ENCODE measurements at regions not wholly inside any gene's neighbourhood (a gene's known extent, or its start where the extent isn't known, plus 50 kb on each side); places are given as distances from the start of the nearest gene placed in this dataset.

GRCh38 chr9:115615821-115616665 is 498.1 kb upstream of the TNC start:
- DNase-seq (ENCODE audit: low read depth): peak; percentile 68

- no peak for DNase-seq (ENCODE audit: low read depth)
Observed at GRCh38 chr9:115616666-115617239, 498.8 kb upstream of the TNC start.

DNA sequence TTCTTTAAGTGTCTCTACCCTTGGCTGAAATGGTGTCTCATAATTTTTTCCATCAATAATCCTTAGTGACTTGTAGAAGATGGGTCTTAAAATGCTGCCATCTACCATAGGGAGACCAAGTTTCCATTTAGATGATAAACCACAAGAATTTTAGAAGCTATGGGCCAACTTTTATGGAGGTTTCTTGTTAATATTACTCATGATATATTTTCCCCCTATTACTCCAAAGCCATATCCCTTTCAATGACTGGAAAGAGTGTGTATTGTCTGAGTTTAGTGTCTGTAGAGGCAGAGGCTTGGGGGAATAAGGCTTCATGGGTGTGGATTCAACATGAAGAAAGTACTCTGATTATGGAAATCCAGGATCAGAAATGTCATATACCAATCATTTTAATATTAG is 507.3 kb upstream of the TNC start:
- DNase-seq (ENCODE audit: low read depth): no peak

- DNase-seq (ENCODE audit: low read depth): no peak
Observed at GRCh38 chr9:115625954-115626353, 508.0 kb upstream of the TNC start.

GRCh38 chr9:115627511-115627910 is 509.6 kb upstream of the TNC start:
- no peak for DNase-seq (ENCODE audit: low read depth)

- no peak for DNase-seq (ENCODE audit: low read depth)
Observed at GRCh38 chr9:115628426-115628825, 510.5 kb upstream of the TNC start.

DNA sequence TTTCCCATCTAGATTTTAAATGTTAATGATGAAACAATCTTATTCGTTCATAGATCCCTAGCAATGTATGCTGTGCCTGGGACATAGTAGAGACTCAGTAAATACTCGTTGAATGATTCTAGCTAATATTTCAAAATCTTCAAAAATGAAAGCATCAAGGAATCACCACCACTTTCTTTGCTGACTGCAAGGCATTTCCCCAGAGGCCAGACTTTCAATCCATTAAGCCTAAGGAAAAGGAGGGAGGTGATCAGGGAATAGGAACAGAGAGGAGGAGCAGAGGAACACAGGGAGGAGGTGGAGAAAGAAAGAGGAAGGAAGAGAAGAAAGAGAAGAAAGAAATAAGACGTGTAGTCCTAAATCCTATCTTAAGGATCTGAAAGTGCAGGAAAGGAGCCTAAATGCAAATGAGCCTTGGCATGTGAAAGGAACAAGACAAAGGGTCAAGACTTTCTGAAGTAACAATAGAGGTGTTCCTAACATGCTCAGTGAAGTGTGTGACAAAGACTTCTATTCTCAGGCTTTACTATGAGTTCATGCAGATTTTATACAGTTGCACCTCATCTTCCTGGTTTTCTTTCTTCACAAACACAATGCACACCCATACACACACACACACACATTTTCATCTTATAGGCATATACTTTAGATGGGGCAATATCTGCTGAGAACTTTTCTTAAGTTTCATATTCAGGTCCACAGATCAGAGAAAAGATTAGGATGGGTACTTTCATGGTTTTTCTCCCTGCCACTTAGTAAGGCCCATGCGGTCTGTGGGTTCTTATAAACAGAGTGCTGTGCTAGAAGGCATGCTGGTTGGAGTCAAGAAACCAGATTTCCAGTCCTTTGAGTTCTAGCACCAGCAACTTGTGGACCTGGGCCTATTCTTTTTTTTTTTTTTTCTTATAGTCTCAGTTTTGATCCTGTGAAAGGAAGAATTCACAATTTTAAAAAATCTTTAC is 512.2 kb upstream of the TNC start:
- DNase-seq (ENCODE audit: low read depth): no peak

- no peak for DNase-seq (ENCODE audit: low read depth)
Observed at GRCh38 chr9:115632391-115632790, 514.4 kb upstream of the TNC start.

DNA sequence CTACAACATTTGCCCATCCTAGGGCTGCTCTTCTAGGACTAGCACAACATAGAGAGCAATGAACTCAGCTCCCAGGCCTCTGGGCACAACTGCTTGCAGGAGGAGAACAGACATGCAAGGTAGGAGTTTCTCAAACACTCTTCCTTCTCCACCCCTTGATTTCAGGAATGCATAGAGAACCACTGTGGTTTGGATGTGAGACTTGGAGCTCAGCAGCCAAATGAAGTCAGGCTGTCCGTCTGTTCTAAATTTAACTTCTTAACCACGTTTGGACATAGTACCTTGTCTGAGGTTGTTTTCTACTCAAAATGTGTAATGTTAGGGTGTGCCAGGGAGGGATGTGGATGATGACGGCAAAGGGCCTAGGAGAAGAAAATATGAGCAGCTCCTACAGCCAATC is 515.1 kb upstream of the TNC start:
- DNase-seq (ENCODE audit: low read depth): no peak

DNA sequence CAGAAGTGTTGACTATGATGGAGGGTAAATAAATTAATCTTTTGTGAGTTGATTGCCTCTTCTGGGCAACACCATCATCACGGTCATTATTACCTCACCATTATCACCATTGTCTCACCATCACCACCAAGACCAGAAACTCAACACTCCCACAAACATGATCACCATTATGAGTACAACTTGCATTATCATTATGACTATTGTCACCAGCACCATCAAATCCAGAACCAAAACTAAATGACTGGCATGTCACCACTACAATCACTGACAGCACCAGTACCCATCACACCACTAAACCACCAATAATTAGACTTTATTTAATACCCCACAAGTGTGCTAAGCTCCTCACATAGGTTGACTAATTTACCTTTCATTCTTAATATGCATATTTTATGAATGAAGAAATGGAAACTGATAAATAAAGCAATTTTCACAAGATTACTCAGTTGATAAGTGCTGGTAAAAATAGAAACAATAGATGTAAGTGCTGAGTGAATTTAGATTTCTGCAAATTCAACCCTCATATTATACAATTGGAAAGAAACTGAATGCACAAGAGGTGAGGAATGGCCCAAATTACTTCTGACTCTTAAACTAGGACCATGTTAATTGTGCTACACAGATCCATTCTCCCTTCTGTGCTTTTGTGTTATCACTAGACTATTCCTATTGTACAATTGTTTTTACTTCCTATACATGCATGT is 517.8 kb upstream of the PAPPA start:
- DNase-seq (ENCODE audit: low read depth): no peak

DNA sequence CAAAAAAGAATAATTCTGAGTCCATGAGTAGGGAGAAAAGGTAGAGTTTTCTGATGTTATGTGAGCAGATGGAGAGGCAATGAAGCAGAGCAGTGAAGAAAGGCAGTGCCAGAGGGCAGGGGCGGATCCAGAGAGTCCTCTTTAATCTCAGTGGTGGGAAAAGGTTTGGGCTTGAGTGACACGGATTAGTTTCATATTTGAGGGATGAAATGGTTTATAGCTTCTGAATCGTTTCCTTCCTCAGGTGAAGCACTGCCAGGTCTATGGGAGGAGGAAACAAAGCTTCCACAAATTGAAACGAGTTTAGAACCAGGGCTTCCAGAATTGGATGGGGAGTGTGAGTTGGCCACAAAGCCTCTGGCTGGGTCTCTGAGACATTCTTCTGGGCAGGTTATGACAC is 517.0 kb upstream of the PAPPA start:
- DNase-seq (ENCODE audit: low read depth): no peak

GRCh38 chr9:115637661-115638060 is 515.9 kb upstream of the PAPPA start:
- DNase-seq (ENCODE audit: low read depth): no peak

- no peak for DNase-seq (ENCODE audit: low read depth)
Observed at GRCh38 chr9:115640887-115641286, 512.7 kb upstream of the PAPPA start.

GRCh38 chr9:115642285-115642684 is 511.3 kb upstream of the PAPPA start:
- no peak for DNase-seq (ENCODE audit: low read depth)

GRCh38 chr9:115643948-115644727 is 509.5 kb upstream of the PAPPA start:
- DNase-seq (ENCODE audit: low read depth): no peak

DNA sequence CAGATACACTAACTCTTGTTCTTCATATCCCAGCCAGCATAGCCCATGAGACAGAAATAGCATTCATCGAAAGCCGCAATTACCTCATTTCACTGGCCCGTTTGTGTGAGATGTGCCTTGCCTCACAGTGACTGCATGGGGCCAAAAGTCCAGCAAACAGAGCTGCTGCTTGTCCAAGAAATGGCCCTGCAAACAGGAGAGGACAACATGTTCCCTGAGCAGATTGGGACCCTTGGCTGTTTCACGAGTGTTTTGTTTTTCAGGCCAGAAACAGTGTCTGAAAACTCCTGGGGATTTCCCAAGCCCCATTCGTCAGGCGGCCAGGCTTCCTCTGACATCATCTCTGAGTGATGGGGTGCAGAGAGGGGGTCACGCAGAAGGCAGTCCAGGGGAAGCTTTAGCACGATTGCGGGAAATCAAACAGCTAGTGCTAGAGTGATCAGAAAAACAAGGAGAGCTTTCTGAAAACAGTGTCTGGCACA is 503.6 kb upstream of the PAPPA start:
- no peak for DNase-seq (ENCODE audit: low read depth)

DNA sequence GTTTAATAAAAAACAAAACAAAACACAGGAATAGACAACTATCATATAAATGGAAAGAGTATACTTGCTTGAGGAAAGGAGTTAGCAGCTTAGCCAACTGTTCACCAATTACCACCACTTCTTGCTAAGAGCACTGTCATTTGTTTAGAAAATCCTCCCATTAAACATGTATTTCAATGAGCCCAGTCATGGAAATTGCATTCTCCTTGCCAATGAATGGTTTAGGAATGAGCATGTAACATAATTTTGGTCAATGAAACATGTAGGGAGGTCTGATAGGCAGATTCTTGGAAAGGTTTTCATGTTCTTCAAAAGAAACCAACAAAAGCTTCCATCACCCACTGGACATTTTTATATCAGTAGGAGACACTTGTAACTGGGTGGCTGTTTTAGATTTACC is 502.8 kb upstream of the PAPPA start:
- DNase-seq (ENCODE audit: low read depth): peak; percentile 48

DNA sequence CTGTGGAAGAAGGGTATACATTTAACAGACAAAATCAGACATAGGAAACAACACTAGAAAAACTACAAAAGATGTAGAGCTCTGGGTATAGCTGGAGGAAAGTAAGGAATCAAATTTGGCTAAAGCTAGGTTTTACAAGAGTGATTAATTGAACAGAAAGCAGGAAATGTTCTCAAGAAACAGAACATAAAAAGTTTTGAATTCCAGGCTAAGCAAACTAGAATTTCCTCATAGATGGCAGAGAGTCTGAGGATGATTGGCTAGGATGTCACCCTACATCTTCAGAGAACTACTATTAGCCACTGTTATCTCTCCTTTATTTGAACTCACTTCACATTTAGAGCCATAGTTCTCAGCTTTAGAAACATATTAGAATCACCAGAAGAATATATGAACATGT is 502.1 kb upstream of the PAPPA start:
- no peak for DNase-seq (ENCODE audit: low read depth)

DNA sequence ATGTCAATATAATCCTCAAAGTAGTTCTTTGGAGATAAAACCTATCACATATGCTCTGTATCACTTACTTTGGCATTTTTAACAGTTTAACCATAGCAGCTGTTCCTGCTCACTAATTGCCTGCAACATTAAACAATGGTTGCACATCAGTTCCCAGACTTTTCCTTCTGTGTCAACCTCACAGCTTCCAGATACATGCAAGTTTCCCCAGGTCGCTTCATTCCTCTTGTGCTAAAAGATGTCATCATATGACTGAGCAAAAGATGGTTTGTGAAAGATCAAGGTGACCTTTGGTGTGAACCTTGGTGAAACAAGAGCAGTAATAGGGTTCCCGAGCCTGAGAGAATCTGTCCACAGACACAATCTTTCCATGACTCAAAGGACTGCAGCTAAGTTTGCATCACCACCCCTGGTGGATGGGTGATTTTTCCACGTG is 500.4 kb upstream of the PAPPA start:
- DNase-seq (ENCODE audit: low read depth): no peak

DNA sequence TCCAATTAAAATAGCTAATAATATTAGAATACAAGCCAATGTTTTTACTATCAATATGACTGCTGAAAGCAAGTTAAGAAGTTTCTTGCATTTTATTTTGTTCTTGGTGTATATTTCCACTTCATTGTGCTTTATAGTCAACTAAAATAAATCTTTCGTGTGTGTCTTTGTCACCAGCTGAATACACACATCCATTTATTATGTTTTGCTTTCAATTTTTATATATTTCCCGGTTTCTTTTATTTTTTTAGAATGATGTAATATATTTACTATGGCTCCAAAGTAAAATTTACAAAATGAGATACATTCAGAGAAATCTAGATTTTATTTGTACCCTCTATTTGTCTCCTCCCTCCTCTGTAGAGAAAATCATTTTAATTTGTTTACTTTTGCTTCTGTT is 495.9 kb upstream of the PAPPA start:
- no peak for DNase-seq (ENCODE audit: low read depth)

DNA sequence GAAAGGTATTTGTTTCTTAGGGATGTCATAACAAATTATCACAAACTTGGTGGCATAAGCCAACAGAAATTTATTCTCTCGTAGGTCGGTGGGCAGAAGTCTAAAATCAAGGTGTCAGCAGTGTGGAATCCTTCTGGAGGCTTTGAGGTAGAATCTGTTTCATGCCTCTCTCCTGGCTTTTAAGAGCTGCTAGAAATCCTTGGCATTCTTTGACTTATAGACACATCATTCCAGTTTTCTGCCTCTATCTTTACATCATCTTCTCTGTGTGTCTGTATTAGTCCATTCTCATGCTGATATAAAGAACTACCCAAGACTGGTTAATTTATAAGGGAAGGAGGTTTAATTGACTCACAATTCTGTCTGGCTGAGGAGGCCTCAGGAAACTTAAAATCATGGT is 488.1 kb upstream of the PAPPA start:
- DNase-seq (ENCODE audit: low read depth): no peak

Measured in HS-27A (cell line).